HG02763 (cell line): ENCODE measurements at regions not wholly inside any gene's neighbourhood (a gene's known extent, or its start where the extent isn't known, plus 50 kb on each side); places are given as distances from the start of the nearest gene placed in this dataset.
A peak's percentile ranks its signal among the peaks of the same experiment; 100 is the strongest.

Experiments used
- ATAC-seq: cut with Tn5 transposase; IDR thresholded peaks from one replicate; pipeline ENCODE4 v1.9.1; 2021; ENCODE audit warnings: mild to moderate bottlenecking, moderate library complexity; ENCODE audit not compliant: unreplicated experiment

DNA sequence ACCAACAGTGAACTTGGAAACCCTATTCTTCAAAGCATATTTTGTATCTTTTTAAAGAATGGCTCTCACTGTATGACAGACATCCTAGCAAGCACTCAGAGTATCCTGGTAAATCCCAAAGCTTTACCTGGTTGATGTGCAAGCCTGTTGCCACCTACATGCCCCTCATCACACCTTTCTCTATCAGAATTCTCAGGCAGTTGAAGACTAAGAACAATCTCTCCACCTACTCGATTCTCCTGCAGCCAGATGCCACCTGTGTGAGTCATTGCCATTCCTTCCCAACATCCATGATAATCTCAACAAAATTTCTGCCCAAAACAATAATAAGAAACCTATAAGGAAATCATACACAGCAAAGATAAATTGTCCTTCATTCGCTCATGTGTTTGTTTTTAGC, 659.8 kb downstream of the BCL11A start:
- ATAC-seq, result no peak

DNA sequence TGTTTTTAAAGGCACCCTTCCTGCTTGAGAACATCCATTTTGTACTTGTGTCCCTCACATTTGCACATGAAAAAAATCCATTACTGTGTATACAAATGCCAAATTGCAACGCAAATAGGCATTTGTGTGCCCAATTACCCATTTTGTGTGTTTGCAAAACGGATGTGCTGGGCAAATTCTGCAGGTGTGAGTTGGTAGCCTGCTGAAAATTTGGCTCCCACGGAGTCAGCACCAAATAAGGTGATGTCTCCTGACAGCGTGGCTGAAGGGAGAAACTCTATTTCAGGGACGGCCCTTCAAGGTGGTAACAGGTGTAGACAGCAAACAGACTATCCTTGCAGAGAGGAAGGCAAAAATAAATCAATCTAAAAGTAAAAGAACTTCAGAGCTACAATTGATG, 661.1 kb downstream of the BCL11A start:
- no peak for ATAC-seq

DNA sequence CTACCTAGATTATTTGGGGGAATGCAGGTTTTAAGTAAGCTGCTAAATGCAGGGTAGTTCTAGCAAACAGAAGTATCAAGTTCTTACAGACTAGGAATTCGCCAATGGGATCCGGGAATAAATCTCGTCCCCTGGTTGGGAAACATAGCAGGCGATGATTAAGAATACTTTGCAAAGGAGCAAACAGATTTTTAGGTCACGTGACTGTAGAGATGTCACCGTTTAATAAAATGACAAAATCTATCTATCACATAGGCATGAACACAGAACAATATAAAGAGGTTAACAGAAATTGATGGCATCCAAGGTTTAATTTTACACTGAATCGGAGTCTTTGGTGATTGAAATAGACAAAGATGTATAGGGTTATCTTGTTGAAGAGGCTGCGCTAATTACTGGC, 664.1 kb downstream of the BCL11A start:
- no peak for ATAC-seq

DNA sequence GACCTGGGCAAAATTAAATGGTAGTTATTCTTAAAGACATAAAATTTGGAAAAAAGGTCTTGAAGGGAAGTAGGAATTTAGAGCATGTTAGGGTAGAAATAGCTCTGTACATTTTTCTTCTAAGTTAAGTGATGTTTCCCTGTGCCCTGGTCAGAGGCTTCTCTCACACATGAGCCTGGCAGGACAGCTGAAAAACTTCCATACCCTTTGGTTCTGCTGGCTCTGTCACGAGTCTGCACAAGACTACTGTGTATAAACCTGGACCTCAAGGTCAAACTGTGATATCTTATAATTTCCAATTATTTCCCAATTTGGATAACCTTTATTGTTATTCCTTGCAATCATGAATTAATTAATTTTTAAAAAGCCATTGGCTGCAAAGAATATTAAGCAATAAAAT, 664.7 kb downstream of the BCL11A start:
- no peak for ATAC-seq

DNA sequence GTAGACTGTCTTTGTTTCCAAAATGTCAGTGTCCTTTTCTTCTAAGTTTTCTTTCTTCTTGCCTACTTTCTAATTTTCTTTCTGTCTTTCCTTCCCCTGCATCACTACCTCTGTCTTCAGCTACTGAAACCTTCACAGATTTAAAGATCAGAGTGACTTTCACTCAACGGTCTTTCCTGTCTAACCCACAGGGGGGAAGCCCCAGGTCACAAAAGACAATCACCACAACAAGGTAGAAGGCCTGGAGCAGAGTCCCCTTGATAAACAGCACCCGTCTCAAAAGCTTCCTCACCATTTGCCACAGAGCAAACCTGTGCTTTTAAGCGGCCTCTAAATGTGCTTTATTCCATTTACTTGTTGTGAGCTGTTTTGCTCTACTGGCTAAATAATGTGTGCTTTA, 665.4 kb downstream of the BCL11A start:
- ATAC-seq, result peak; percentile 91

DNA sequence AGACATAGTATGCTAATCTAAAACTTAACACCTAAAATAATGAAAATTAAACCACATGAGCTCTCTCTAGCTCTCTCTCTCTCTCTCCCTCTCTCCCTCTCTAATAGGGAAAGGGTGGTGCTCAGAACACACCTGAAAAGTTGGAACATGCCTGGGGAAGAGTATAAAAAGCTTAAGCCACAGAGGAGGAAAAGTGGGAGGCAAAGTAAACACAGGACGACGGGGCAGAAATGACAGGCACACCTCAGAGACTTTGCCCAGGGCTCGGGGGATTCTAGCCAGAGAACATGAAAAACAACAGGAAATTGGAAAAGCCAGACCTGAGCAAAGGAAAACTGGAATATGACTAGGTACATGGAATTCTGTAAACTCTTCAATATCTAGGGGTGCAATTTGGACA, 666.1 kb downstream of the BCL11A start:
- ATAC-seq, result no peak

DNA sequence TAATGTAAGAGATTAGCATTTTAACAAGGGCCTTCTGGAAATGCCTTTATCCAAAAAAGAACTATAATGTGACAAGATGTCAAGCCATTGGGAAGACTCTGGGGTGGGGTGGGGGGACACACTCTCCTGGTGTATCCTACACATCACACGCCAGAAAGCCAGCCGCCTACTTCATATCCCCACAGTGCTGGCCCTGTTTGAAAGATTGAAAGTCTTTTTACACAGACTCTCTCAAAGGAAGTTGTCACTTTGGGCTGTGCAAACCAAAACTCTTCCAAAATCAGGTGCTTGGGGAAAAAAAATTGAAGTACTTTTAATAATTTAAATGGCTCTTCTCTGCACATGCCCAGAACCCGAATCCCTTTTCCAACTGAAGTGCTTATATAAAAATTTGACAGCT, 666.7 kb downstream of the BCL11A start:
- no peak for ATAC-seq

DNA sequence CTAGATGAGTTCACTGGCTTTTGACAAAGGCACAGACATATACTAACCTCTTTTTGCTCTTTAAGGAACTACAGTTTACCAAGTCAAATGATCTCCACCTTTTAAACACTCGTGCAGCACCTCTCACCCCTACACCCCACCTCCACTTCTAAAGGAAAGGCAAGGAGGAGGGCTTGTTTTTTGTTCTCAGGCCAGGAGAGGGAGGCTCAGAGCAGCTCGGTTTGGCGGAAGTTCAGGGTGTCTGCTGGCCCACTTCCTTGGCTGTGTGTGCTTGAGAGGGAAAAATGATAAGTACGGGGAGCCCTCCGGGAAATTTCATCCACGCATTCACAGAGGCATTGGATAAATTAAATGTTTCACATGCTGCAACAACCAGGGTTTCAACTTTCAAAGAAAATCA, 667.9 kb downstream of the BCL11A start:
- ATAC-seq, result no peak

DNA sequence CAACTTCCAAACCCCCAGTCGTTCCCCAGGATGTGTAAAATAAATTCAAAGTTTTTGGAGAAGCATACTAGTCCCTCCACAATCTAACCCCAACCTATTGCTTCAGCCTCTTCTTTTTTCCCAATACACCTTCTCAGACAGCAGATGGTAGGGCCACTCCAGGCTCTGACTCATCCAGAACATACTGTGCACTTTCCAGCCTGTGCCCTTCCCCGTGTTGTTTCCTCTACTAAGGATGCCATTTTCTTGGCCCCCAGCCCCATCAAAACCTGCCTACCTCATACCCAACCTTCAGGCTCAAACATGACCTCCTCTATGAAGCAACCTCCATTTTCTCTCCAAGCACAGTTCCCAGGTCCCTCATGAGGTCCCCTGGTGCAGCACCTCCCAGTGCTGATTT, 669.3 kb downstream of the BCL11A start:
- ATAC-seq, result no peak

DNA sequence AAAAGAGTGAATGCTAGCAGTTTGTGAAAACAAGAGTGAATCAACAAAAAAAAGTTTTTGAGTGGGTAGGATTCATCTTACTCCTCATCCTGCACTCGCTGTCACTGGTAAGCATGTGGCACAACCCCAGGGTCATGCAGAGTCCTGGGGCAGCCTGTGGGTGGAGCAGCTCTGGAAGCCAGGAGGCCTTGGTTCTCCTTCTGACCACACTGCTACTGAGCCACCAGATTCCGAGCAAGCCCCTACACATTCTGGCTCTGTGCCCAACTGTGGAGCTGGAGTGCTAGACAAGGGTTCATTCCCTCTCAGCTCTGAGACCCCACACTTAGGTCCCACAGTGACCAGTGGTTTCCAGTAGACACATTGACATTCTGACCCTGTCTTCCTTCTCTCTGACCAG, 670.6 kb downstream of the BCL11A start:
- ATAC-seq, result no peak

DNA sequence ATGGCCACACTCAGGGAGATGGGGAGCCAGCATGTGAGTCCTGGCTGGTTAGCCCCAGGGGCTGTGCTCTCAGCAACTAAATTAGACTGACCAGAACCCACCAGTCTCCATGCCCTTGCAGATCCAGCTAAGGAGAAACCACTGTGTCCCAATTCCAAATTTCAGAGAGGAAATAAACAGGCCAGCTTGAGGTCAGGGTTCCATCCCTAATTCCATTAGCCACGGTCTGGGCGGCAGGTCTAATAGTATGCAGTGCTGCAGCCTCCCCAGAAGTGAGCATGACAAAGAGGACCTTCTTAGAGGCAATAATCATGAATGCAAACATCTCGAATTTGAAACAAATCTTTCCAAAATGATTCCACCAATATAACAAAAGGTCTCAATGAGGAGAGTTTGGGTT, 671.2 kb downstream of the BCL11A start:
- ATAC-seq, result no peak

DNA sequence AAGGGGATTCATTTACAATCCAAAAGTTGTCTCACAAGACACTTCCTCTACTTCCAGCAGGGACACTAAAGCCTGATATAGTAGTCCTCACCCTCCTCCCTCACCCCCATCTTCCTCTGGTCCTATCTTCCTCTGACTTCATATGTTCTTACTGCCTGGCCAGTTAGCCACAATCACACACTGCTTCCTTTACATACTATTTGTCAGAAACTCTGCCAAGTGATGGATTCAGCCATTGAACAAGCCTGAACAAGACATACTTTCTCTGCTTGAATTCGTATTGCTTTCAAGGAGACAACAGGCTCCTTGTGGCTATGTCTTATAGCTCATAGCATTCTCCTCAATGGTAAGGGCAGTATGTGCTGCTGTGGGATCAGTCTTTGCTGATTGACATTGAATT, 672.2 kb downstream of the BCL11A start:
- no peak for ATAC-seq

DNA sequence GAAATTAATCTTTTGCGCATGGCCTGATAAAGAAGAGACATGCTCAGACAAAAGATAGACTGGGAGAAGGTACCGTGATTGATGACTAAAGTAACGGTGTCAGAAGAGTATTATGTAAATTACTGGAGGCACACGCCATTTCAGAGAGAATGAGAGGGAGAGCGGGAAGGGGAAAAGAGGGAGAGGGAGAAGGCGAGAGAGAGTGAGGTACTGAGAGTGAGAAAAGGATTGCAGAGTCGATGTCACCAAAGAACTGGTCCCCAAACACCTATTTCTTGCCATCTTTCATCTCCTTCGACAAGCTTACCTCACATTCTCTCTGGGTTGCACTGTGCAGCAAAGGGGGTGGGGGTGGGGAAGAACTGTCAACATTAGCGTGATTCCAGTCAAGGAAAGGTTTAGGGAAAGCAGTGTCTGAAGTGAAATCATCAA, 673.7 kb downstream of the BCL11A start:
- no peak for ATAC-seq

DNA sequence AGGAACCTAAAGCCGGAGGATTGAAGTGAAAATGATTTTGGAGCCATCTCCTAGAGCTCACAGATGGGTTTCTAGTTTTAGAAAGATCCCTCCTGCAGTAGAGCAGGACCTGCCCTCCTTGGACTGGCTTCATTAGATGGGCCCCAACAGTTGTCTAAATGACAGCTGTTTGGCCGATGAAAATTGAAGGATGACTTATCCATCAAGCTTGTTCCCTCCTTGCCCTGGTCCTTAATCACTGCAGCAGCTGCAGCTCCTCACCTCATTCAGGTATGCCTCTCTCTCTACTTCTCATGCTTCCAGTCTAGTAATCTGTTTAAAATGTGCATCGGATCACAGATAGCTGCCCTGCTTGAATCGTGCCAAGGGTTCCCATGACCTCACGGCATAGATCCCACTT, 677.6 kb downstream of the BCL11A start:
- no peak for ATAC-seq

DNA sequence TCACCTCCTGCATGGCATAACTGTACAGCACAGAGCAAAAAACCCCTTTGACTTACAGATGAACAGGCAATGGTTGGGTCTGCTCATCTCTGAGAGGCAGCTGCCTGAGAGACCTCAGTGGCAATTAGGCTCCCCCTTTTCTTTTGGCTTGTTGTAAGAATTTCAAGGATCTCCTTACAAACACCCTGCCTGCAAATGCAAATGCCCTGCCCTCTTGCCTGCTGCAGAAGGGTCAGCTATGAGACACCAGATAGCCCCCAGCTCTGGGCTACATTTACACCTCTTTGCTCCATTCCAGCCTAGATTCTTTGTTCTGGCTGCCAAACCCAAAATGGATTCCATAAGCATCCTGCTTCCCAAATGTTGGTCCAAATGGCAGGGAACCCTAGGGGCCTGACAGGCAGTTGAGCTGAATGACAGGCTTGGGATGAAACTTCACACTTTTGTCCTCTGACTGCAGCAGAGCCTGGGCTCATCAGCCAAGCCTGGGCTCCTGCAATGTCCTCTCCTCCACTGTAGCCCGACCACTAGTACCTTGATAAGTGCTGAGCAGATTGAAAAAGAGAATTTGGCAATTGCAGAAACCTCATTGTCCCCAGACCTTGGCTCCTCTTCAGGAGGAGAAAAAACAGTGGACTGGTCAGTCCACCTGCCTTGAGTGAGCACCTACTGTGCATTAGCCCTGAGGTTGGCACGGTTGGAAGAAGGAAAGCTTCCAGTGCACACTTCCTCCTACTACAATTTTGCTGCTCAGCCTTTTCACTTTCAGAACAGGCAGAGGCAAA, 678.3 kb downstream of the BCL11A start:
- no peak for ATAC-seq

DNA sequence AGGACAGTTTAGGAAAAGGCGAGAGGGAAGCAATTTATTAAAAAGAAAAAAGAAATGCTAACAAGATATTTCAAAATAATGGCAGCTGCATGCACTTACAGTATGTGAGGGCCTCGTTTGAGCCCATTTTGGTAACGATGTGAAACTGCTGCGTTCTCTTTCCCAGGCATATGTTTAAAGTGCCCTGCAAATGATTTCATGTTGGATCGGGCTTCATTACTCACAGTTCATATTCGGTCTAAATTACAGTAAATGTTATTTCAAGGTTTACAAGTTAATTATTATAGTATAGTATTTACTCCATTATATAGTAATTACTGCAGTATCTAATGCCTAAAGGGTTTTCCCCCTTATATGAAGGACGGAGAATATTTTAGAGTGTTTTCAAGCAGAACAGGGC, 679.1 kb downstream of the BCL11A start:
- no peak for ATAC-seq

DNA sequence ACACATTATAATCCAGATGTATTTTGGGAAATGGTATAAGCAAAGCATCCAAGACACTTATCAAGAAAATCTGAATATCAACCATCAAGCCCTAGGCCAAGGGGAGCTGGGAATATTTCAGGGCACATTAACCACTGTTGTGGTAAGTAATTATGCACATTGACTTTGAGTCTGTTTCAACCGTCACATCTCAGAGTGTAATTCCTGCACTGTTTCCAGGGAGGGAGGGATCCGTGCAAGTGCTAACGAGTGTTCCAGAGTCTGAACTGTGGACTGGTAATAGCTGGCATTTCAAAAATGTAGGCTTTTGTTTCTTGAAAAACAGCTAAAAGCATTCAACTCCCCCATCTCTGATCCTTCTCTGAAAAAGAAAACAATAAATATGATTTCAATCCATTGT, 681.6 kb downstream of the BCL11A start:
- ATAC-seq, result no peak

DNA sequence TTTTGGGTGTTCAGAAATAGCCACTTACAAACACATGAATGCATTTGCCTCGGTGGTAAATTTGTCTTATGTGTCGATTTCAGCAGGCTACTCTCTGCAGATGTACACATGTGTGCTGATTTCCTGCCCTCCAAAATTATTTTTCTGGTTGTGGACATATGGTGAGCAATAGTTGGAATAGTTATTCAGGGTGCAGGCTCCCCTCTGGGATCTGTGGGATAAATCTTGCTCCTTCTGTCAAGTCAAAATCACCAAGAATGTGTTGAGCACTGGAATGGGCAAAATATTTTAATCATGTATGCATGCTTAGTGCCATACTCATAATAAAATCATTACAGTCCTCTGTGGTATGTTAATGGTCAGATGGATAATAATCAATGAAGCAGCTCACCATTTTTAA, 684.5 kb downstream of the BCL11A start:
- no peak for ATAC-seq

DNA sequence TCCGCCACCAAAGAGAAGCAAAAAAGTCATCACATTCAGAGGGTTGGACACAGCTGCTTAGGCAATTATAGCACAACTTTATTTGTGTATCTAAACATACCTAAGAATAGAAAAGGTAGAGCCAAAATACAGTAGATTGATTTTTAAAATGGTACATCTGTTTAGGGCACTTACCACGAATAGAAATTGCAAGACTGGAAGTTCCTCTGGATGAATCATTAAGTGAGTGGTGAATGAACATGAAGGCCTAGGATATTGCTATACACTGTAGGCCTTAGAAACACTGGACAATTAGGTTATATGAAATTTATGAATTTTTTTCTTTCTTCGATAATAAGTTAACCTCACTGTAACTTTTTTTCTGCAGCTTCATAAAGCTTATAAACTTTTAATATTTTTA, 687.0 kb downstream of the BCL11A start:
- no peak for ATAC-seq

DNA sequence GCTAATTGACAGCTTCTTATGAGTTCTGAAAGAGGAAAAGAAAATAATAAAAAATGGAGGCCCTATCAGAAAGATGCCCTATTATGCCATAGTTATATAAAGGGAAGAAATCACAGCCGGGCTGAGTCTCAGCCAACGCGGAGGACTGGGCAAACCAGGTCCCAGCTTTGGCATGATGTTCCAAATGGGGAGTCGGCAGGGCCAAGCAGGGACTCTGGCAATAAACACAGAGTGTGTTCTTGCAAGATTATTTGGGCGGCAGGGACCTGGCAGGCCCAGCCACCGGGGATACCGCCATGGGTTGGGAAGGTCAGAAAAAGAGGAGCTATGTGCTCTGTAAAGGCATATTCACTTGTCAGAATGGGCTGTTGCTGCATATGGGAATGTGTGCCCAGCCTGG, 694.9 kb downstream of the BCL11A start:
- no peak for ATAC-seq

DNA sequence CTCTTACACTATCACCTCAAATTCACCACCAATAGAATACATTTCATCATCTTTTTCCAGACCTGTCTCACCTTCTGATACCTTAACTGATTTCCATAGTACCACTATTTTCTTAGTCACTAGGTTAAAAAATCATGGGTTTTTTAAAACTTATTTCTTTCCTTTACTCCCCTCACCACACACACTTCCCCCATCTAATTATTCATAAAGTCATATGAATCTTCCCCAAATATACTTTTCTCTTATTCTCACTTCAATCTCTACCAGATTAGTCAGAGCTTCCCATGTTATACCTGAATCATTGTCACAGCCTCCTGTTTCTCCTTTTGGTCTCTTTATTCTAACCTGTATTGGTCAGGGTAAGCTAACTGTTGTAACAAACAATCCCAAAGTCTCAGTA, 696.3 kb downstream of the BCL11A start:
- no peak for ATAC-seq

DNA sequence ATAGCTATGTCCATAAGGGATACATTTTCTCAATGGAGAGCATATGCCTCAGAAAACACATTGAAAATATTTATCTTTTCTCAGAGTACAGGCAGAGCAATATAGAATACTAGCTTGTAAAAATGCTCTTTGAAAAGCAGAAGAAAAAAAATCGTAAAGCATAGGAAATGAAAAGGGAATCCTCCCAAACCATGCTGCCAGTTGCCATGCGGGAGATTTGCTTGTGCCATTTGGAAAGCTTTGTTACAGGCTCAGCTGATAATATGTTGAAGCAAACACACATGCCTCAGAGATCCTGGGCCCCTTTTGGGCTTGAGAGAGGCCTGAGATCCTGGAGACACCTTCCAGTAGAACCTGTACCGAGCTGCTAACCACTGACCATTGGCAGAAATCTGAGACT, 697.1 kb downstream of the BCL11A start:
- no peak for ATAC-seq

DNA sequence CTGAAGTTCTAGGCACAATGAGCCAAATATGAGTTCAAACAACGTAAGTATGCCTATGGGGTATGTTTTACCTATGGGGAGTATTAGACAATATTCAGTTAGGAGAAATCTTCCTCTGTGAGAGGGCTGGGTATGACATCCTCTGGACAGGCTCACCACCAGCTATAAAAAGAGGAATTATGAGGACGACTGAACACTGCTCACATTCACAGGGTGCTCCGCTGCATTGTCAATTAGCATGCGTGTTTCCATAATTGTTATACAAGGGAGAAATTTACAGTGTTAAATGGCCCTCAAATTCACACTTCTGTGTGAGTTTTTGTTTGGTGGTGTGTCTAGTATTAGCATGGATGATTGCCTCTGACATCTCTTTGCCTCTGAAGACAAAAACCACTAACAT, 700.4 kb downstream of the BCL11A start:
- ATAC-seq, result no peak
